Neuronal stem cell (in vitro differentiated cells): ENCODE measurements at regions not wholly inside any gene's neighbourhood (a gene's known extent, or its start where the extent isn't known, plus 50 kb on each side); places are given as distances from the start of the nearest gene placed in this dataset.

Experiments
- DNase-seq: peaks from one replicate; pipeline ENCODE4 v3.0.0-alpha.2; 2013; ENCODE audit warnings: low spot score
- H2AFZ ChIP-seq: one replicate; pipeline ENCODE4 v1.6.1; 2013; ENCODE audit warnings: mild to moderate bottlenecking, low read length, inconsistent platforms
- H2AK5ac ChIP-seq: 2 replicates; pipeline ENCODE4 v1.6.1; 2013; ENCODE audit warnings: low read depth, mild to moderate bottlenecking, inconsistent platforms, low read length, moderate library complexity, mixed read lengths
- H2BK120ac ChIP-seq: 2 replicates; pipeline ENCODE4 v1.6.1; 2013; ENCODE audit warnings: low read depth, mild to moderate bottlenecking, inconsistent platforms, low read length, moderate library complexity, mixed read lengths
- H2BK12ac ChIP-seq: one replicate; pipeline ENCODE4 v1.6.1; 2013; ENCODE audit warnings: low read length, inconsistent platforms
- H2BK15ac ChIP-seq: 2 replicates; pipeline ENCODE4 v1.6.1; 2013; ENCODE audit warnings: mild to moderate bottlenecking, low read length, inconsistent platforms, mixed read lengths
- H2BK5ac ChIP-seq: one replicate; pipeline ENCODE4 v1.6.1; 2013; ENCODE audit warnings: inconsistent platforms, mild to moderate bottlenecking, low read length, moderate library complexity
- H3K14ac ChIP-seq: one replicate; pipeline ENCODE4 v1.6.1; 2013; ENCODE audit warnings: low read length, inconsistent platforms
- H3K18ac ChIP-seq: 2 replicates; pipeline ENCODE4 v1.6.1; 2013; ENCODE audit warnings: low read length, inconsistent platforms
- H3K23ac ChIP-seq: 2 replicates; pipeline ENCODE4 v1.6.1; 2013; ENCODE audit warnings: low read depth, mild to moderate bottlenecking, mixed read lengths, low read length, inconsistent platforms; ENCODE audit not compliant: poor library complexity
- H3K27ac ChIP-seq: replicated peaks from 3 replicates; pipeline ENCODE4 v1.5.1; 2013; ENCODE audit warnings: low read length, inconsistent platforms
- H3K27me3 ChIP-seq, 3 experiments: 2 replicates each; pipeline ENCODE4 v1.6.1; 2013; ENCODE audit warnings: low read length in 3 of 3, mild to moderate bottlenecking in 2 of 3, inconsistent platforms in 1 of 3, low read depth in 1 of 3, mixed read lengths in 1 of 3, moderate library complexity in 1 of 3; ENCODE audit not compliant: control insufficient read depth in 3 of 3, insufficient read depth in 3 of 3
- H3K36me3 ChIP-seq, 2 donors: replicated peaks in 1 of 2; 2 replicates each; pipeline ENCODE4 v1.6.1; 2013; ENCODE audit warnings: low read length in 2 of 2; ENCODE audit not compliant: control insufficient read depth in 2 of 2, insufficient read depth in 2 of 2
- H3K4ac ChIP-seq: 2 replicates; pipeline ENCODE4 v1.6.1; 2013; ENCODE audit warnings: inconsistent platforms, mild to moderate bottlenecking, low read length, moderate library complexity
- H3K4me1 ChIP-seq, 2 donors: 1 replicate in 1 of 2; 2 replicates in 1 of 2; pipeline ENCODE4 v1.6.1; 2013; ENCODE audit warnings: low read length in 2 of 2, low read depth in 1 of 2; ENCODE audit not compliant: control insufficient read depth in 2 of 2, insufficient read depth in 1 of 2
- H3K4me2 ChIP-seq: one replicate; pipeline ENCODE4 v1.6.1; 2013; ENCODE audit warnings: mild to moderate bottlenecking, low read length, inconsistent platforms; ENCODE audit not compliant: insufficient read depth, poor library complexity, severe bottlenecking
- H3K4me3 ChIP-seq, 2 donors: 2 replicates each; pipeline ENCODE4 v1.5.1; 2013; ENCODE audit warnings: low read length in 2 of 2, mild to moderate bottlenecking in 2 of 2, inconsistent platforms in 1 of 2, moderate library complexity in 1 of 2
- H3K79me1 ChIP-seq: one replicate; pipeline ENCODE4 v1.6.1; 2013; ENCODE audit warnings: low read depth, mild to moderate bottlenecking, inconsistent platforms, low read length, moderate library complexity
- H3K9ac ChIP-seq: one replicate; pipeline ENCODE4 v1.6.1; 2013; ENCODE audit warnings: mild to moderate bottlenecking, low read depth, low read length, inconsistent platforms; ENCODE audit not compliant: poor library complexity
- H3K9me3 ChIP-seq, 2 donors: replicated peaks in 1 of 2; 2 replicates each; pipeline versions ENCODE3 to v1.6.1; 2013; ENCODE audit warnings: low read length in 2 of 2, mild to moderate bottlenecking in 2 of 2, inconsistent platforms in 1 of 2, low read depth in 1 of 2, mixed read lengths in 1 of 2, moderate library complexity in 1 of 2; ENCODE audit not compliant: control insufficient read depth in 2 of 2, insufficient read depth in 1 of 2
- H4K8ac ChIP-seq: one replicate; pipeline ENCODE4 v1.6.1; 2013; ENCODE audit warnings: low read depth, mild to moderate bottlenecking, inconsistent platforms, low read length, moderate library complexity
- H4K91ac ChIP-seq: one replicate; pipeline ENCODE4 v1.6.1; 2013; ENCODE audit warnings: low read length, low read depth, mild to moderate bottlenecking, inconsistent platforms; ENCODE audit not compliant: poor library complexity
- WGBS, 2 donors: extraction: QIAGEN DNeasy Blood & Tissue Kit; methylation state at CpG; one replicate each; pipeline ENCODE4 v1.1.7; 2013; ENCODE audit warnings: missing lambda C conversion rate in 2 of 2, mixed read lengths in 1 of 2; ENCODE audit not compliant: insufficient read length in 2 of 2, insufficient replicate concordance in 1 of 2; ENCODE audit errors: extremely low coverage in 2 of 2; 5-methylcytosine and 5-hydroxymethylcytosine counted together

- Histone ChIP-seq H2AK5ac (no peak overlapping the region), H2BK12ac (no peak overlapping the region), H3K36me3 (peaks cover 0 to 29% of the 10 kb centered on the region in 2 donors), H3K4me3 (no peak overlapping the region), H3K27ac (no peak overlapping the region), H2BK5ac (no peak overlapping the region), H2BK120ac (no peak overlapping the region), H3K9me3 (peaks cover 0 to 11% of the 10 kb centered on the region in 2 donors), H3K79me1 (no peaks in the 10 kb centered on the region), H2AFZ (no peak overlapping the region), H3K18ac (no peak overlapping the region), H3K14ac (no peak overlapping the region), H3K4me1 (no peaks in the 10 kb centered on the region), H4K91ac (no peak overlapping the region), H2BK15ac (no peak overlapping the region), H3K23ac (no peak overlapping the region), H4K8ac (no peak overlapping the region), H3K4me2 (no peak overlapping the region), H3K4ac (no peak overlapping the region), H3K9ac (no peak overlapping the region), H3K27me3 (no peaks in the 10 kb centered on the region)
- no CpG with 5 or more reads among the region's 9 CpGs for WGBS, 2 donors
- DNase-seq = no peak
Measured at GRCh38 chr1:81446000-81446669, 354.6 kb upstream of the ADGRL2 start.

- H3K4me1 ChIP-seq = no peaks in the 10 kb centered on the region
- H3K4me2 ChIP-seq = no peak overlapping the region
- no CpG with 5 or more reads among the region's 1 CpG for WGBS, 2 donors
- no peaks in the 10 kb centered on the region for H3K27me3 ChIP-seq
- H3K27ac ChIP-seq = no peak overlapping the region
- H3K36me3 ChIP-seq = peaks cover 0 to 34% of the 10 kb centered on the region in 2 donors
- H2BK120ac ChIP-seq = no peak overlapping the region
- H2AFZ ChIP-seq = no peak overlapping the region
- H3K79me1 ChIP-seq = no peaks in the 10 kb centered on the region
- no peak for DNase-seq
- no peak overlapping the region for H2BK12ac ChIP-seq
- H2BK5ac ChIP-seq = no peak overlapping the region
- no peak overlapping the region for H3K4ac ChIP-seq
- no peak overlapping the region for H2AK5ac ChIP-seq
- H2BK15ac ChIP-seq = no peak overlapping the region
- H3K23ac ChIP-seq = no peak overlapping the region
- no peak overlapping the region for H3K18ac ChIP-seq
- H3K14ac ChIP-seq = no peak overlapping the region
- H4K8ac ChIP-seq = no peak overlapping the region
- H3K9ac ChIP-seq = no peak overlapping the region
- peaks cover 4 to 34% of the 10 kb centered on the region in 2 donors for H3K9me3 ChIP-seq
- no peak overlapping the region for H3K4me3 ChIP-seq
- no peak overlapping the region for H4K91ac ChIP-seq
Measured at GRCh38 chr1:81443288-81443687, 357.4 kb upstream of the ADGRL2 start.

GRCh38 chr1:81439046-81439823, 361.5 kb upstream of the ADGRL2 start:
- H3K27ac ChIP-seq = no peak overlapping the region
- no peak overlapping the region for H2BK12ac ChIP-seq

GRCh38 chr1:81437649-81438048, 363.1 kb upstream of the ADGRL2 start:
- Histone ChIP-seq H3K27ac (no peak overlapping the region), H2BK120ac (no peak overlapping the region), H3K4me1 (peaks cover 1 to 25% of the 10 kb centered on the region in 2 donors), H4K8ac (no peak overlapping the region), H2BK15ac (no peak overlapping the region), H4K91ac (no peak overlapping the region), H3K23ac (no peak overlapping the region), H3K4me3 (no peak overlapping the region), H2AFZ (no peak overlapping the region), H3K79me1 (no peaks in the 10 kb centered on the region), H3K4ac (no peak overlapping the region), H2BK12ac (no peak overlapping the region), H3K18ac (no peak overlapping the region), H2BK5ac (no peak overlapping the region), H3K4me2 (no peak overlapping the region), H3K9ac (no peak overlapping the region), H3K36me3 (peaks cover 0 to 7% of the 10 kb centered on the region in 2 donors), H3K9me3 (peaks cover 4 to 26% of the 10 kb centered on the region in 2 donors), H3K27me3 (no peaks in the 10 kb centered on the region), H2AK5ac (no peak overlapping the region), H3K14ac (no peak overlapping the region)
- no peak for DNase-seq
- no CpG with 5 or more reads among the region's 3 CpGs for WGBS, 2 donors

More at GRCh38 chr1:81439046-81439823, 361.5 kb upstream of the ADGRL2 start:
- Histone ChIP-seq H3K9me3 (peaks cover 4 to 26% of the 10 kb centered on the region in 2 donors), H2AFZ (no peak overlapping the region), H4K8ac (no peak overlapping the region), H3K4ac (no peak overlapping the region), H3K4me3 (no peak overlapping the region), H3K14ac (no peak overlapping the region), H2BK5ac (no peak overlapping the region), H3K9ac (no peak overlapping the region), H2AK5ac (no peak overlapping the region), H3K4me2 (no peak overlapping the region), H3K36me3 (peaks cover 0 to 10% of the 10 kb centered on the region in 2 donors), H3K79me1 (no peaks in the 10 kb centered on the region), H3K23ac (no peak overlapping the region), H4K91ac (no peak overlapping the region), H3K4me1 (peaks cover 0 to 10% of the 10 kb centered on the region in 2 donors), H2BK120ac (no peak overlapping the region), H2BK15ac (no peak overlapping the region), H3K27me3 (no peaks in the 10 kb centered on the region), H3K18ac (no peak overlapping the region)
- no CpG with 5 or more reads among the region's 12 CpGs for WGBS, 2 donors
- DNase-seq = no peak
